Tibial nerve (tissue), 4 donors: ENCODE measurements at regions not wholly inside any gene's neighbourhood (a gene's known extent, or its start where the extent isn't known, plus 50 kb on each side); places are given as distances from the start of the nearest gene placed in this dataset.

ENCODE experiments used
- DNase-seq, 2 donors: peaks; one replicate each; pipeline ENCODE4 v3.0.0-alpha.2; 2019; ENCODE audit warnings: low spot score in 2 of 2
- H3K27ac ChIP-seq, 4 donors: fragments of 200-600 bp; sonication (generic) in 3 of 4; one replicate each; pipeline ENCODE4 v1.5.1; 2017 to 2019; ENCODE audit warnings: mild to moderate bottlenecking in 1 of 4
- H3K27me3 ChIP-seq, 2 donors: fragments of 200-600 bp; sonication (generic) in 1 of 2; one replicate each; pipeline versions ENCODE4 v1.5.1 to v1.6.0; 2017 to 2019
- H3K36me3 ChIP-seq, 3 donors: fragments of 200-600 bp; sonication (generic); one replicate each; pipeline ENCODE4 v1.5.1; 2018 to 2019
- H3K4me1 ChIP-seq, 4 donors: fragments of 200-600 bp; sonication (generic) in 3 of 4; one replicate each; pipeline ENCODE4 v1.5.1; 2017 to 2019
- H3K4me3 ChIP-seq, 4 donors: fragments of 200-600 bp; sonication (generic) in 3 of 4; one replicate each; pipeline ENCODE4 v1.5.1; 2017 to 2019; ENCODE audit warnings: mild to moderate bottlenecking in 1 of 4, moderate library complexity in 1 of 4
- H3K9me3 ChIP-seq, 4 donors: fragments of 200-600 bp; sonication (generic) in 3 of 4; one replicate each; pipeline ENCODE4 v1.5.1; 2017 to 2019
- EP300 ChIP-seq, 2 donors: sonication (generic); formaldehyde crosslinking; IDR thresholded peaks; one replicate each; pipeline ENCODE4 v1.6.1; 2017; ENCODE audit warnings: antibody characterized with exemption in 2 of 2, mild to moderate bottlenecking in 1 of 2
- POLR2A ChIP-seq, 2 donors: fragments of 450-650 bp; IDR thresholded peaks; one replicate each; pipeline ENCODE4 v1.6.1; 2017; ENCODE audit warnings: antibody characterized with exemption in 2 of 2, mild to moderate bottlenecking in 2 of 2, moderate library complexity in 2 of 2
- WGBS, 2 donors: methylation state at CpG; one replicate each; pipeline ENCODE4 v1.1.5; 2018; 5-methylcytosine and 5-hydroxymethylcytosine counted together
- TF ChIP-seq, protein P1 (sequence below), 5 experiments: fragments of 200-600 bp in 3 of 5; fragments of 450-650 bp in 2 of 5; sonication (generic) in 3 of 5; IDR thresholded peaks; one replicate each; pipeline ENCODE4 v1.5.1; 2016 to 2019; ENCODE audit warnings: antibody characterized with exemption in 5 of 5, mild to moderate bottlenecking in 3 of 5, moderate library complexity in 2 of 5

DNA sequence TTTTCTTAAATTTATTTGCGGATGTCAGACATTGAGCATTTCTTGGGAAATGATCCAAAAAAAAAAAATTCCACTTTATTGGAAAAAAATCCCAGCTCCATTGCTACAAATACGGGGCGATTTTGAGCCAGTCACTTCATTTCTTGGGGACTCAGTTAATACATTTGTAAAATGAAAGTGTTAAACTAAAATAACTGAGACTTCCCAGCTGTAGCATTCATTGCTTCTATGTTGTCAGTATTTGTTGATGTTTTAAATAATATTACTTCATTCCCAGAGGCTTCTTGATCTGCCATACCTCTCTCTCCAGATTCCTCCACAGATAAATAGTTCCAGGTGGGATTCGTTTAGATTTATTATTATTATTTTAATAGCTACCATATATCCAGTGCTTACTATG lies 77.1 kb upstream of the HS3ST3A1 start:
- H3K36me3 ChIP-seq = no peaks in the 10 kb centered on the region
- TF ChIP-seq POLR2A (IDR thresholded peaks at IDR 0.05) = no peak
- TF ChIP-seq, protein P1, sequence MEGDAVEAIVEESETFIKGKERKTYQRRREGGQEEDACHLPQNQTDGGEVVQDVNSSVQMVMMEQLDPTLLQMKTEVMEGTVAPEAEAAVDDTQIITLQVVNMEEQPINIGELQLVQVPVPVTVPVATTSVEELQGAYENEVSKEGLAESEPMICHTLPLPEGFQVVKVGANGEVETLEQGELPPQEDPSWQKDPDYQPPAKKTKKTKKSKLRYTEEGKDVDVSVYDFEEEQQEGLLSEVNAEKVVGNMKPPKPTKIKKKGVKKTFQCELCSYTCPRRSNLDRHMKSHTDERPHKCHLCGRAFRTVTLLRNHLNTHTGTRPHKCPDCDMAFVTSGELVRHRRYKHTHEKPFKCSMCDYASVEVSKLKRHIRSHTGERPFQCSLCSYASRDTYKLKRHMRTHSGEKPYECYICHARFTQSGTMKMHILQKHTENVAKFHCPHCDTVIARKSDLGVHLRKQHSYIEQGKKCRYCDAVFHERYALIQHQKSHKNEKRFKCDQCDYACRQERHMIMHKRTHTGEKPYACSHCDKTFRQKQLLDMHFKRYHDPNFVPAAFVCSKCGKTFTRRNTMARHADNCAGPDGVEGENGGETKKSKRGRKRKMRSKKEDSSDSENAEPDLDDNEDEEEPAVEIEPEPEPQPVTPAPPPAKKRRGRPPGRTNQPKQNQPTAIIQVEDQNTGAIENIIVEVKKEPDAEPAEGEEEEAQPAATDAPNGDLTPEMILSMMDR (IDR thresholded peaks at IDR 0.05) = no peak
- TF ChIP-seq EP300 (IDR thresholded peaks at IDR 0.05) = no peak
- 58 to 60% methylated on average over 4 of the region's 4 CpGs for WGBS, 2 donors
- no peaks in the 10 kb centered on the region for H3K27me3 ChIP-seq
- H3K9me3 ChIP-seq = no peaks in the 10 kb centered on the region
- DNase-seq = no peak
- H3K4me1 ChIP-seq = no peaks in the 10 kb centered on the region
- no peak overlapping the region for H3K4me3 ChIP-seq
- H3K27ac ChIP-seq = no peak overlapping the region

DNA sequence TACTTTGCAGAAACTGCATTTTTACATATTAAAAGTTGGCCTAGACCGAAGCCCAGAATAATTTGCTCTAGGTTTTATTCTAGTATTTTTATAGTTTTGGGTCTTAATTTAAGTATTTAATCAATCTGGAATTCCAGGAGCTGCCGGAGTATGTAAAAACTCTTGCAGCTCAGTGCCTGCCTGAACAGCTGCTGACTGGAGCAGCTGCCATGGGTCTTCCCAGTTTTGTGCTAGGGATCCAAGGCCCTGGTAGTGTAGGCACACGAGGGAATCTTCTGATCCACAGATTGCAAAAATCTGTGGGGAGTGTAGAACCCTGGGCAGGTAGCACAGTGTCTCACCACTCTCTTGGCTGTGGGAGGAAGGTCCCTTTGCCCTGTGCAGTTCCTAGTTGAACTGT lies 87.0 kb upstream of the HS3ST3A1 start:
- TF ChIP-seq, protein P1 (IDR thresholded peaks at IDR 0.05) = no peak
- TF ChIP-seq POLR2A (IDR thresholded peaks at IDR 0.05) (no peak), EP300 (IDR thresholded peaks at IDR 0.05) (no peak)
- DNase-seq = no peak
- whole genome bisulfite sequencing, 2 donors = 84 to 89% methylated on average over 3 of the region's 3 CpGs
- Histone ChIP-seq H3K4me3 (no peak overlapping the region), H3K27ac (no peak overlapping the region), H3K9me3 (peaks cover 0 to 20% (median 2%) of the 10 kb centered on the region in 4 donors), H3K36me3 (no peaks in the 10 kb centered on the region), H3K4me1 (no peaks in the 10 kb centered on the region), H3K27me3 (no peaks in the 10 kb centered on the region)

DNA sequence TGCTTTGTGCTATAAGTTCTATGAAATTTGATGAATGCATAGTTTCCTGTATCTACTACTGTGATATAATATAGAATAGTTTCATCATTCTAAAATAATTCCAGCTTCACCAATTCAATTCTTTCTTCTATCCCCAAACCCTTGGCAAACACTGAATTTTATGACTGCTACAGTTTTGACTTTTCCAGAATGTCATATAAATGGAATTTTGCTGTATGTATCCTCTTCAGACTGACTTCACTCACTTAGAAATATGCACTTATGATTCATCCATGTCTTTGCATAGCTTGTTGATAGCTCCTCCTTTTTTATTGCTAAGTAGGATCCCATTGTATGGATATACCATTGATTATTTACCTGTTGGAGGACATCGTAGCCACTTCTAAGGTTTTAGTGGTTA lies 89.1 kb upstream of the HS3ST3A1 start:
- no peaks in the 10 kb centered on the region for H3K27me3 ChIP-seq
- TF ChIP-seq EP300 (IDR thresholded peaks at IDR 0.05) (no peak), POLR2A (IDR thresholded peaks at IDR 0.05) (no peak)
- TF ChIP-seq, protein P1 (IDR thresholded peaks at IDR 0.05) = no peak
- peaks cover 0 to 10% (median 4%) of the 10 kb centered on the region in 4 donors for H3K9me3 ChIP-seq
- H3K4me3 ChIP-seq = no peak overlapping the region
- WGBS, 2 donors = 94% methylated on average over 1 of the region's 1 CpG
- no peaks in the 10 kb centered on the region for H3K4me1 ChIP-seq
- no peak for DNase-seq
- no peaks in the 10 kb centered on the region for H3K36me3 ChIP-seq
- no peak overlapping the region for H3K27ac ChIP-seq

DNA sequence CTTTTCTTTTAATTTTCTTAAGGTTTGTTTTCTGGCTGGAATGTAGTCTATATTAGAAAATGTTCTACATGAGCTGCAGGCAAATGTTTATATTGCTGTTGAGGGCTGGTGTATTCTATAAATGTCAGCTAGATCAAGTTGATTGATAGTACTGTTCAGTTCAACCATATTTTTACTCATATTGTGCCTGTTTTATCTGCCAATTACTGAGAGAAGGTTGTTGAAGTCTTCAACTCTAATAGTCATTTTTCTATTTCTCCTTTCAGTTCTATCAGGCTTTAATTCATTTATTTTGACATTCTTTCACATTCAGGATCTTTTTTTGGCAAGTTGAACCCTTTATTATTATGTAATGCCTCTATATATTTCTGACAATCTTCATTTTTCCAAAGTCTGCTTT lies 93.2 kb upstream of the HS3ST3A1 start:
- Histone ChIP-seq H3K27me3 (no peaks in the 10 kb centered on the region), H3K4me3 (no peak overlapping the region), H3K4me1 (no peaks in the 10 kb centered on the region), H3K9me3 (peaks cover 0 to 26% (median 4%) of the 10 kb centered on the region in 4 donors), H3K36me3 (no peaks in the 10 kb centered on the region), H3K27ac (no peak overlapping the region)
- no peak for DNase-seq
- no peak for TF ChIP-seq EP300 (IDR thresholded peaks at IDR 0.05)
- TF ChIP-seq, protein P1 (IDR thresholded peaks at IDR 0.05) = no peak
- no peak for TF ChIP-seq POLR2A (IDR thresholded peaks at IDR 0.05)

DNA sequence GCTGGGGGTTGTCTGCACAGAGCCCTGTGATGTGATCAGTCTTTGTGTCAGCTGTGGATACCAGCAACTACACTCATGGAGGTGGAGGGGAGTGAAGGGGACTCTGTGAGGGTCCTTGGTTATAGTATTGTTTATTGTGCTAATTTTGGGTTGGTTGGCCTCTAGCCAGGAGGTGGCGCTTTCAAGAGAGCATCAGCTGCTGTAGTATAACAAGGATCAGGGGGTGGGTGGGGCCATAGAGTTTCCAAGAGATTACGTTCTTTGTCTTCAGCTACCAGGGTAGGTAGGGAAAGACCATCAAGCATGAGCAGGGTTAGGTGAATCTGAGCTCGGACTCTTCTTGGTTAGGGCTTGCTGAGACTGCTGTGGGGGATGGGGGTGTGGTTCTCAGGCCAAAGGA lies 97.1 kb upstream of the HS3ST3A1 start:
- peaks cover 0 to 16% (median 2%) of the 10 kb centered on the region in 4 donors for H3K9me3 ChIP-seq
- DNase-seq = no peak
- TF ChIP-seq, protein P1 (IDR thresholded peaks at IDR 0.05) = no peak
- no peak for TF ChIP-seq POLR2A (IDR thresholded peaks at IDR 0.05)
- no peak for TF ChIP-seq EP300 (IDR thresholded peaks at IDR 0.05)
- no peaks in the 10 kb centered on the region for H3K4me1 ChIP-seq
- no peaks in the 10 kb centered on the region for H3K27me3 ChIP-seq
- no peaks in the 10 kb centered on the region for H3K36me3 ChIP-seq
- H3K27ac ChIP-seq = no peak overlapping the region
- 75 to 83% methylated on average over 3 of the region's 3 CpGs for WGBS, 2 donors
- H3K4me3 ChIP-seq = no peak overlapping the region
